HL-60 (cell line): ENCODE measurements at regions not wholly inside any gene's neighbourhood (a gene's known extent, or its start where the extent isn't known, plus 50 kb on each side); places are given as distances from the start of the nearest gene placed in this dataset.

ENCODE experiments used
- DNase-seq, 2 experiments: peaks; one replicate each; pipeline ENCODE4 v3.0.0-alpha.2; 2010 to 2020; ENCODE audit warnings: low read depth in 1 of 2, low spot score in 1 of 2
- H3K27ac ChIP-seq: fragments of 250-450 bp; sonication (Bioruptor Pico); replicated peaks from 2 replicates; pipeline ENCODE4 v1.5.1; 2020; ENCODE audit warnings: mild to moderate bottlenecking, moderate library complexity
- H3K27me3 ChIP-seq: fragments of 250-450 bp; sonication (Bioruptor Pico); 2 replicates; pipeline ENCODE4 v1.5.1; 2021; ENCODE audit warnings: mild to moderate bottlenecking, moderate library complexity; ENCODE audit not compliant: insufficient read depth, poor library complexity, severe bottlenecking
- H3K4me3 ChIP-seq: replicated peaks from 2 replicates; pipeline ENCODE4 v1.5.1; 2011; ENCODE audit warnings: mild to moderate bottlenecking, control low read depth, low read length; ENCODE audit not compliant: insufficient read depth
- CTCF ChIP-seq: IDR thresholded peaks from one replicate; pipeline ENCODE4 v1.5.1; 2011; ENCODE audit warnings: low read length, control low read depth, inconsistent platforms; ENCODE audit not compliant: insufficient read depth
- GABPA ChIP-seq: IDR thresholded peaks from 2 replicates; pipeline ENCODE4 v1.6.1; 2012; ENCODE audit warnings: low read depth
- POLR2AphosphoS5 ChIP-seq: IDR thresholded peaks from 2 replicates; pipeline ENCODE4 v1.6.1; 2012; ENCODE audit warnings: low read depth
- REST ChIP-seq: IDR thresholded peaks from 2 replicates; pipeline ENCODE4 v1.6.1; 2012; ENCODE audit warnings: low read depth; ENCODE audit not compliant: insufficient replicate concordance
- SPI1 ChIP-seq: IDR thresholded peaks from 2 replicates; pipeline ENCODE4 v1.6.1; 2012; ENCODE audit warnings: low read depth, mild to moderate bottlenecking, borderline replicate concordance

GRCh38 chr5:60503771-60504170 lies 196.2 kb downstream of the DEPDC1B start:
- DNase-seq: no peak
- Histone ChIP-seq H3K27ac (no peak overlapping the region), H3K4me3 (no peak overlapping the region)

GRCh38 chr5:60497706-60498500 lies 202.1 kb downstream of the DEPDC1B start:
- no peak for TF ChIP-seq REST
- TF ChIP-seq GABPA: no peak
- no peak for TF ChIP-seq SPI1
- no peaks in the 10 kb centered on the region for H3K27me3 ChIP-seq
- no peak for DNase-seq
- H3K4me3 ChIP-seq: no peak overlapping the region
- no peak overlapping the region for H3K27ac ChIP-seq

More at GRCh38 chr5:60503771-60504170, 196.2 kb downstream of the DEPDC1B start:
- TF ChIP-seq REST (no peak), GABPA (no peak), POLR2AphosphoS5 (no peak), SPI1 (no peak), CTCF (no peak)
- no peaks in the 10 kb centered on the region for H3K27me3 ChIP-seq

- Histone ChIP-seq H3K27me3 (no peaks in the 10 kb centered on the region), H3K4me3 (no peak overlapping the region), H3K27ac (no peak overlapping the region)
- no peak for DNase-seq
- TF ChIP-seq SPI1 (no peak), GABPA (no peak), POLR2AphosphoS5 (no peak), CTCF (no peak), REST (no peak)
Measured at GRCh38 chr5:60495644-60496520, 204.1 kb downstream of the DEPDC1B start.
